OCI-LY3 (cell line): ENCODE measurements at regions not wholly inside any gene's neighbourhood (a gene's known extent, or its start where the extent isn't known, plus 50 kb on each side); places are given as distances from the start of the nearest gene placed in this dataset.

Source experiments
- H2AFZ ChIP-seq: fragments of 200-600, 300-600 bp; shearing (Covaris generic); 2 replicates; pipeline ENCODE4 v1.6.0; 2014; ENCODE audit warnings: antibody characterized with exemption, low read depth, low read length
- H3K27ac ChIP-seq: fragments of 200-600, 300-600 bp; sonication (generic); 2 replicates; pipeline ENCODE4 v1.5.1; 2014; ENCODE audit warnings: mild to moderate bottlenecking, low read length, moderate library complexity, mixed read lengths
- H3K27me3 ChIP-seq: fragments of 200-600, 300-600 bp; sonication (generic); 2 replicates; pipeline ENCODE4 v1.6.1; 2014; ENCODE audit warnings: low read depth, low read length, mixed read lengths
- H3K36me3 ChIP-seq: fragments of 200-600, 300-600 bp; sonication (generic); replicated peaks from 2 replicates; pipeline ENCODE3; 2014; ENCODE audit warnings: low read depth, low read length, mixed read lengths
- H3K4me1 ChIP-seq: fragments of 300-600, 200-600 bp; sonication (generic); 2 replicates; pipeline ENCODE4 v1.6.1; 2014; ENCODE audit warnings: low read length, mixed read lengths
- H3K4me2 ChIP-seq: fragments of 200-600, 300-600 bp; sonication (generic); 2 replicates; pipeline ENCODE4 v1.6.1; 2014; ENCODE audit warnings: low read length, mixed read lengths
- H3K4me3 ChIP-seq: fragments of 300-600, 200-600 bp; sonication (generic); 2 replicates; pipeline ENCODE4 v1.5.1; 2014; ENCODE audit warnings: antibody characterized with exemption, mild to moderate bottlenecking, low read length, moderate library complexity
- H3K79me2 ChIP-seq: fragments of 300-600, 200-600 bp; shearing (Covaris generic); 2 replicates; pipeline ENCODE4 v1.6.1; 2014; ENCODE audit warnings: mild to moderate bottlenecking, low read length, mixed read lengths
- H3K9ac ChIP-seq: fragments of 300-600, 200-600 bp; shearing (Covaris generic); 2 replicates; pipeline ENCODE4 v1.6.0; 2014; ENCODE audit warnings: mild to moderate bottlenecking, low read length, moderate library complexity
- H3K9me3 ChIP-seq: fragments of 200-600, 300-600 bp; shearing (Covaris generic); 2 replicates; pipeline ENCODE4 v1.6.1; 2014; ENCODE audit warnings: low read length, mixed read lengths; ENCODE audit not compliant: insufficient read depth
- H4K20me1 ChIP-seq: fragments of 200-600, 300-600 bp; sonication (generic); 2 replicates; pipeline ENCODE4 v1.6.1; 2016; ENCODE audit warnings: low read length, mixed read lengths; ENCODE audit not compliant: insufficient read depth
- EZH2phosphoT487 ChIP-seq: fragments of 200-600 bp; shearing (Covaris generic); IDR thresholded peaks from 2 replicates; pipeline ENCODE4 v1.6.1; 2018; ENCODE audit warnings: antibody characterized with exemption, mixed run types, low read depth
- TF ChIP-seq, protein P1 (sequence below): fragments of 200-600, 300-600 bp; sonication (generic); IDR thresholded peaks from 2 replicates; pipeline ENCODE4 v1.5.1; 2014; ENCODE audit warnings: antibody characterized with exemption, low read length, low read depth

GRCh38 chr6:126867641-126868040 is 250.8 kb upstream of the RSPO3 start:
- Histone ChIP-seq H3K4me2 (no peak overlapping the region), H3K9me3 (no peaks in the 10 kb centered on the region), H3K4me1 (no peaks in the 10 kb centered on the region), H3K9ac (no peak overlapping the region), H2AFZ (no peak overlapping the region), H3K36me3 (no peaks in the 10 kb centered on the region), H3K4me3 (no peak overlapping the region), H3K27me3 (no peaks in the 10 kb centered on the region), H3K27ac (no peak overlapping the region), H3K79me2 (no peaks in the 10 kb centered on the region), H4K20me1 (no peaks in the 10 kb centered on the region)
- TF ChIP-seq, protein P1, sequence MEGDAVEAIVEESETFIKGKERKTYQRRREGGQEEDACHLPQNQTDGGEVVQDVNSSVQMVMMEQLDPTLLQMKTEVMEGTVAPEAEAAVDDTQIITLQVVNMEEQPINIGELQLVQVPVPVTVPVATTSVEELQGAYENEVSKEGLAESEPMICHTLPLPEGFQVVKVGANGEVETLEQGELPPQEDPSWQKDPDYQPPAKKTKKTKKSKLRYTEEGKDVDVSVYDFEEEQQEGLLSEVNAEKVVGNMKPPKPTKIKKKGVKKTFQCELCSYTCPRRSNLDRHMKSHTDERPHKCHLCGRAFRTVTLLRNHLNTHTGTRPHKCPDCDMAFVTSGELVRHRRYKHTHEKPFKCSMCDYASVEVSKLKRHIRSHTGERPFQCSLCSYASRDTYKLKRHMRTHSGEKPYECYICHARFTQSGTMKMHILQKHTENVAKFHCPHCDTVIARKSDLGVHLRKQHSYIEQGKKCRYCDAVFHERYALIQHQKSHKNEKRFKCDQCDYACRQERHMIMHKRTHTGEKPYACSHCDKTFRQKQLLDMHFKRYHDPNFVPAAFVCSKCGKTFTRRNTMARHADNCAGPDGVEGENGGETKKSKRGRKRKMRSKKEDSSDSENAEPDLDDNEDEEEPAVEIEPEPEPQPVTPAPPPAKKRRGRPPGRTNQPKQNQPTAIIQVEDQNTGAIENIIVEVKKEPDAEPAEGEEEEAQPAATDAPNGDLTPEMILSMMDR: no peak
- no peak for TF ChIP-seq EZH2phosphoT487

- Histone ChIP-seq H3K4me3 (no peak overlapping the region), H3K9ac (no peak overlapping the region), H3K27ac (no peak overlapping the region), H3K4me2 (no peak overlapping the region), H3K79me2 (no peaks in the 10 kb centered on the region), H2AFZ (no peak overlapping the region), H3K4me1 (no peaks in the 10 kb centered on the region), H3K9me3 (no peaks in the 10 kb centered on the region), H3K36me3 (no peaks in the 10 kb centered on the region), H3K27me3 (no peaks in the 10 kb centered on the region), H4K20me1 (no peaks in the 10 kb centered on the region)
- no peak for TF ChIP-seq EZH2phosphoT487
- TF ChIP-seq, protein P1: no peak
Measured at GRCh38 chr6:126873351-126873750, 245.1 kb upstream of the RSPO3 start.

DNA sequence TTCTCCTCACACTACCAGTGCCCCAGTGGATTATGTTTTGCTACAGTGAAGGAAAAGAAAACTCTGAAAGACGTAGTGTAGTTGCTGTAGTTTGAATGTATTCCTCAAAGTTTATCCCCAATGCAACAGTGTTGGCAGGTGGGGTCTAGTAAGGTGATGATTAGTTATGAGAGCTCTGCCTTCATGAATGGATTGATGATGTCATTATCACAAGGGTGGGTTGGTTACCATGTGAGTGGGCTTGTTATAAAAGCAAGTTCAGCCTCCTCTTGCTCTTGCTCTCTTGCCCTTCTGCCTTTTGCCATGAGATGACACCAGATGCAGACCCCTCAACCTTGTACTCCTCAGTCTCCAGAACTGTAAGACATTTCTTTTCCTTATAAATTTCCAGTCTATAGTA is 244.7 kb upstream of the RSPO3 start:
- Histone ChIP-seq H3K9ac (no peak overlapping the region), H3K4me3 (no peak overlapping the region), H3K9me3 (no peaks in the 10 kb centered on the region), H2AFZ (no peak overlapping the region), H3K27ac (no peak overlapping the region), H4K20me1 (no peaks in the 10 kb centered on the region), H3K79me2 (no peaks in the 10 kb centered on the region), H3K4me2 (no peak overlapping the region), H3K27me3 (no peaks in the 10 kb centered on the region), H3K4me1 (no peaks in the 10 kb centered on the region), H3K36me3 (no peaks in the 10 kb centered on the region)
- TF ChIP-seq EZH2phosphoT487: no peak
- TF ChIP-seq, protein P1: no peak

DNA sequence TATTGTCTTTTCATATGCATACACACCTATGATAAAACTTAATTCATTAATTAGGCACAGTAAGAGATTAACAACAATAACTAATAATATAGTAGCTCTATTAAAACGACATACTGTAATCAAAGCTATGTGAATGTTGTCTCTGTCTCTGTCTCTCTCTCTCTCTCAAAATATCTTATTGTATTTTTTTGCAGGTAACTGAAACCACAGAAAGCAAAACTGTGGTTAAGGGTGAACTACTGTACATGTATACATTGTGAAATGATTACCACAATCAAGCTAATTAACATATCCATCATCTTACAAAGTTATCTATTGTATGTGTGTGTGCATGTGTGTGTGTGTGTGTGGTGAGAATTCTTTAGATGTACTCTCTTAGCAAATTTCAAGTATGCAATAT is 242.0 kb upstream of the RSPO3 start:
- Histone ChIP-seq H3K27ac (no peak overlapping the region), H3K4me3 (no peak overlapping the region)

More for the DNA sequence above, 242.0 kb upstream of the RSPO3 start:
- Histone ChIP-seq H3K79me2 (no peaks in the 10 kb centered on the region), H3K9ac (no peak overlapping the region), H3K36me3 (no peaks in the 10 kb centered on the region), H2AFZ (no peak overlapping the region), H4K20me1 (no peaks in the 10 kb centered on the region), H3K9me3 (no peaks in the 10 kb centered on the region), H3K4me2 (no peak overlapping the region), H3K27me3 (no peaks in the 10 kb centered on the region), H3K4me1 (no peaks in the 10 kb centered on the region)
- TF ChIP-seq, protein P1: no peak
- no peak for TF ChIP-seq EZH2phosphoT487
